Fibroblast of villous mesenchyme (primary cell): ENCODE measurements at regions not wholly inside any gene's neighbourhood (a gene's known extent, or its start where the extent isn't known, plus 50 kb on each side); places are given as distances from the start of the nearest gene placed in this dataset.

Experiments
- DNase-seq: peaks from one replicate; pipeline ENCODE4 v3.0.0-alpha.2; 2010; ENCODE audit warnings: low read depth
- H3K4me3 ChIP-seq: 2 replicates; pipeline ENCODE4 v1.5.1; 2011; ENCODE audit warnings: low read depth, mild to moderate bottlenecking, low read length
- CTCF ChIP-seq: IDR thresholded peaks from 2 replicates; pipeline ENCODE4 v1.5.1; 2012; ENCODE audit warnings: low read depth, mild to moderate bottlenecking, low read length; ENCODE audit not compliant: insufficient read depth

DNA sequence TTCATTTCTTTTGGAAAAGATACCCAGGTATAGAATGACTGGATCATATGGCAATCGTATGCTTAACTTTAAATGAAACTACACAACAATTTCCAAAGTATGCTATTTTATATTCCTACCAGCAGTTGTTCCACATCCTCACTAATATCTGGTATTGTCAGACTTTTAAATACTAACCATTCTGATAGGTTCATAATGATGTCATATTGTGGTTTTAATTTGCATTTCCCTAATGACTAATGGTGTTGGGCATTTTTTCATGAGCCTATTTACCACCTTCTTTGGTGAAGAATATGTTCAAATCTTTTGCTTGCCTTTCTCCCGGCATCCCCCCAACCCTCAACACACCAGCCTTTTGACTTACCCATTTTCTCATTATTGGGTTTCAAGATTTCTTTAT, 96.2 kb upstream of the HMGN3 start:
- no peak overlapping the region for H3K4me3 ChIP-seq
- no peak for TF ChIP-seq CTCF
- no peak for DNase-seq

DNA sequence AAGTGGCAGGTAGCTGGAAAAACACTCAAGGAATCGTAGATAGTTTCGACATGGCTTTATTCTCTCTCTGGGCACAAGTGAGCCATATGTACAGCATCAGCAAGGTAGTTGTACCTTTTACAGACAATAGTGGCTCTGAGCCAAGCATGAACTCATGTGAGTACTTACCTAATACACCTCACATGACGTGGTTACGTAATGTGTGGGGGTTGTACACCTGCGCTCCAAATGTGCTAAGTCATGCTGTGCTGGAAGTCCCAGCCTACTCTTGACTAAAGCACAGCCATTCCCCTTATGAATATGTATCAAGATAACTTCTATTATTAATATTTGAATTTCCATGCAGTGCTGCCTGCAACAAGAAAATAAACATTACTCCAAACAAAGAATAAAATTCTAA, 78.8 kb upstream of the HMGN3 start:
- no peak overlapping the region for H3K4me3 ChIP-seq
- no peak for TF ChIP-seq CTCF
- DNase-seq: no peak

GRCh38 chr6:79307321-79308036, 73.0 kb upstream of the HMGN3 start:
- H3K4me3 ChIP-seq: no peak overlapping the region
- no peak for DNase-seq

GRCh38 chr6:79305020-79305419, 70.5 kb upstream of the HMGN3 start:
- H3K4me3 ChIP-seq: no peak overlapping the region
- no peak for TF ChIP-seq CTCF
- DNase-seq: no peak

More at GRCh38 chr6:79307321-79308036, 73.0 kb upstream of the HMGN3 start:
- TF ChIP-seq CTCF: no peak

DNA sequence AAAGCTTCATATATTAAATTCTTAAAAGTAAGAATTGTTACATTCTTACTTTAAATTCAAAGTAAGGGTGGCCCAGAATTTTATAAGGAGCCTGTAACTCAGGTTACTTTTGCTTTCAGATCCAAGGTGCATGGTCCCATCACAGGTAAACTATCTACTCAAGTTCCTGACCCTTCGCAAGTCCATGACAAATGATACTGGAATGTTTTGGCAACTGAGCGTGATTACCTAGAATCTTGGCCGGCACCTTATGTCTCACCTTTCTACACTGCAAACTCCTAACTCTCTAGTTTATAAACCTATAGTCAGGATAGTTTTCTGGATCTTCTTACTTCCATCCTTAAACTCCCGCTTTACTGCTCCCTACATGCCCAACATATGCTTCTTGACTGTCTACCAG, 67.9 kb upstream of the HMGN3 start:
- DNase-seq: no peak
- no peak overlapping the region for H3K4me3 ChIP-seq
- TF ChIP-seq CTCF: no peak

- H3K4me3 ChIP-seq: no peak overlapping the region
- DNase-seq: no peak
- TF ChIP-seq CTCF: no peak
Measured at GRCh38 chr6:79301290-79301689, 66.8 kb upstream of the HMGN3 start.

GRCh38 chr6:79296211-79296610, 61.7 kb upstream of the HMGN3 start:
- TF ChIP-seq CTCF: no peak
- H3K4me3 ChIP-seq: no peak overlapping the region
- no peak for DNase-seq
